ENCODE measurements at regions not wholly inside any gene's neighbourhood (a gene's known extent, or its start where the extent isn't known, plus 50 kb on each side); places are given as distances from the start of the nearest gene placed in this dataset.

DNA sequence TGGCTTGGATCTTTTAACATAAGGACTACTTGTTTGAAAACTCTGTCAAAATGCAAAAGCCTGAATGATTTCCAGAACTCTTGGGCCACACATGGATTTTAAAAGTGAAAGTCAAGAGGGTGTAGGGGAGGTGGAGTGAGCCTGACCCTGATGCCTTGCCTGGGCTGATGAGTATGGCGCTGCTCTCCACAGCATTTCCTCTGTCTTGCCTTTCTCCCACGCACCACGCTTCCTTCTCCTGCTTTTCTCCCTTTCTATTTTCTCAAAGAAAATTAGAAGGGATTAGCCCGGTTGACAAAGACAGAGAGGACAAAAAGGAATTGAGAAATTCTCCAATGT lies 207.0 kb upstream of the CCDC68 start:
- DNase-seq = no peak

DNA sequence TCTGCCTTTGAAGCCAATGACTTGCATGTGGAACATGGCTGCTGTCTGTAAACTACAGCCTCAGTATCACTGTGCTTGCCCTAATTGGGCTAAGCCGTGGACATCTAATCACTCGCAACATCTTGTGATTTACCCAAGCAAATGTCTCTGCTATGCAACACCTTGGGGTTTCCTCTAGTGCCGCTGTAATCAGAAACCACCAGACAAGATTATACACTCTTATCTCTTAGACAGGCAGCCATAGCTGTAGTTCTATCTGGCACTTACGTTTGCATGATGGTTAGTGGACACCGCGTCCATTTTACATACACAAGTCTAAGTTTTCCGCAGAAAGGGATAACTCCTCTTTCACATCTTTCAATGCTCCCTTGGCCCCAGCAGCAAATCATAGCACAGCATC lies 204.3 kb upstream of the CCDC68 start:
- DNase-seq = no peak

DNA sequence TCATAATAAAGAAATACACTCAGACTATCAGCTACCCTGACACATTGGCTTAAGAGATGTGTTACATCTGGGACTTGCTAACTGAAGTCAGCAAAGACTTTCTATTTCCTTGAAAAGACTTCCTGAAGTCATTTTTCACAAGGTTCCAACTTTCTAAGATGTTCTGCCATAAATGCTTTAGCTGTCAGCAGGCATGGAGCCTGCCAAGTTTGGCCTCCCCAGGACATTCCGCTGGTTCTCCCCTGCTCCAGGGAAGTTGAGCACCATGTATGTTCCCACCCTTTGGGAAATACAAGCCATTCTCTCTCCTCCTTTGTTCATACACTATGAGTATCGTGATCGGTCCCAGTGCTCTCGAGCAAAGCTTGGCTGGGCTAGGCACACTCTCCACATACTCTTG lies 202.7 kb upstream of the CCDC68 start:
- DNase-seq = no peak

DNA sequence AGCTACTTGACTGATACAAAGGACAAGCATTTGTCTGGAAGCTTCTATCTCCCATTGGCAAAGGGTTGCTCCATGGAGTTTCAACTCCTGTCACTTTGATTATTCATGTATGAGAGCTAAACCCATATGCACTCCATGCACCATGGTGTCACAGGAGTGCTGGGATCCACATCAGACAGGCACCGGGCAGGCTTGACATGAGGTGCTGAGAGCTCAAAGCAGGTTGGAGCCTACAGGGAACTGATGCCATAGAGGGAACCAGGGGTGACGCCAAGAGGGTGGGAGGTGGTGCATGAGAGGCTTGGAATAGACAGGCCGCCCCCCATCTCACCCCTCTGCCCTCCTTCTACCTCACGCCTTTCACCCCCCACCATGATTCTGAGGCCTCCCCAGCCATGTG lies 199.8 kb upstream of the CCDC68 start:
- DNase-seq = no peak

DNA sequence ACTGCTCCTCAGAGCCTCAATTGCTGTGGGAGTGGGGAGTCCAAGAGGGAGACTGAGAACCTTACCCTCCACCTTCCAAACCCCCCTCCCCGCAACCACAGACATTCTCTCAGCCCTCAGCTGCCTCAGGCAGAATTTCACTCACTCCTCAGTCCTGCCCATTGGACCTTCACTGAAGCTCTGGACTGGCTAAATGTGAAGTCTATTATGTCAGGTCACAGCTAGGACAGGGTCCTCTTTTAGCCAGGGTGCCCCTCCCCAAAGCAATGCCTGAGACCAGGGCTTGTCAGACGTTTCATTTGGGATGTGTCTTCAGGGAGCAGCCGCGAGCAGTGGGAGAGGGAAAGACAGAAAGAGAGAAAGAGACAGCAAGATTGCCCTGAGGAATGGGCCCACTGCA lies 199.3 kb upstream of the CCDC68 start:
- peak; percentile 59 for DNase-seq

DNA sequence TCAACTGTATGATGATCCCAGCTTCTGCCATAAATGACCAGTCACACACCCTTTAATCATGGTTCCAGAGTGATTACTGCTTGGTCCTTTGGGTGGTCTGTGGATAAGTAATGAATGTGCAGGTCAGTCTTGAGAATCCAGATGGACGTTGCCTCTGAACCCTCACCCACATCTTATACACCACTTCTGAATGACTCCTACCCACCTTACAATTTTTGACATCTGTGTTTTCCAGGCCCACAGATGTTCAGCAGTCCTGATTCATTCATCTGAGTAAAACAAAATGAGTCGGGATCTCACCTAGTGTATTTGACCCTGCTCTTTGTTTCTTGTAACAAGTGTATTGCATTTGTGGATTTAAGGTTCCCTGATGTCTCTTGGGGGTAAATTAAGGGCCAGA lies 194.1 kb upstream of the CCDC68 start:
- no peak for DNase-seq

DNA sequence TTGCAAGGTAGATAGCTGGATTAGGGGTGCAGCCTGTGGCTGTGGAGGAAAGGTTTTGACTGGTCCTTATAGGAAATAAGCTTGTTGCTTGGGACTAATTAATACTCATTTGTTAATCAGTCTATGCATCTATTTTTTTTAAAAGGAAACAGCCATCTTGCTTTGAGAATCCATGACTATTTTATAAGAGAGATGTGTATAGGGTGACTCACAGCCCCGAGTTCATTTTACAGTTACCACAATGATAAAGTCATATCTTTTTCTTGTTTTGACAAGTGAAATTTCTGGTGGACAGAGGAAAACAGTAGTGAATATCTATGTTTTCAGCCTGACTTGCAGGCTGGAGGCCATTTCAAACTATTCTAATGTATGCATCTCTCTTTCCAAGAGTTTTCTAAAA lies 193.5 kb upstream of the CCDC68 start:
- no peak for DNase-seq

DNA sequence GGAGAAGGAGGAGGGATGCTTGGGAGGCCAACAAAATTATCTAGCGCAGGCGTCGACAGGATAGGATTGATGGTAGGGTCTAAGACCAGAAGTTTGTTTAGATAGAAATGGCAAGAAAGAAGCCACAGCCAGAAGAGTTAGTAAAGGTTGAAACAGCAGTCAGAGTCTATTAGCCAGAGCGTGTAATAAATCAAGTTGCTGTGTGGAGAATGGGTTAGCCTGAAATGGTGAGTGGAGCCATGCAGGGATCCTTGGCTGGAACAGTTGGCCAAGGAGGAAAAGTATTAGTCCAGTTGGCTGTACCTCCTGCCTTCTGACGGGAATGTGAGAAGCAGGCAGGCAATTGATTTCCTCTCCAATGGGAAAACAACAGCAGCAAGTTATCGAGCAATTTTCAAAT lies 190.7 kb upstream of the CCDC68 start:
- no peak for DNase-seq

DNA sequence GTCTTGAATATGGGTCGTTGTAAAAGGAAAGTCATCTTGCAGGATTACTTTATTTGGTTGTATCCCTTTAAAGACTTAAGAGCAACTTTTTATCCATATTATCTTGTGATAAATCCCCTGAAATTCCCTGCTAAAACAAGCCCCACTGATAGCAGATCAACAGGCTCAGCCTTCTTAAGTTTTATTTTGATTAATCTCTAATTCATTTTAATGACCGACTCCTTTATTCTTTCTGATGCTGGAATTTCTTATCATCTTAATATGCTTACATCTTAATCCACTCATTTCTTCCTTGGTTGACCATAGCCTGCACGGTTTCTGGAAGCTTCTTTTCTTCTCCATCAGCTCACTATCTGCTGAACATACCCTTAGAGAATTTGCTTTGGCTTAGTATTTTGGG lies 188.5 kb upstream of the CCDC68 start:
- no peak for DNase-seq

DNA sequence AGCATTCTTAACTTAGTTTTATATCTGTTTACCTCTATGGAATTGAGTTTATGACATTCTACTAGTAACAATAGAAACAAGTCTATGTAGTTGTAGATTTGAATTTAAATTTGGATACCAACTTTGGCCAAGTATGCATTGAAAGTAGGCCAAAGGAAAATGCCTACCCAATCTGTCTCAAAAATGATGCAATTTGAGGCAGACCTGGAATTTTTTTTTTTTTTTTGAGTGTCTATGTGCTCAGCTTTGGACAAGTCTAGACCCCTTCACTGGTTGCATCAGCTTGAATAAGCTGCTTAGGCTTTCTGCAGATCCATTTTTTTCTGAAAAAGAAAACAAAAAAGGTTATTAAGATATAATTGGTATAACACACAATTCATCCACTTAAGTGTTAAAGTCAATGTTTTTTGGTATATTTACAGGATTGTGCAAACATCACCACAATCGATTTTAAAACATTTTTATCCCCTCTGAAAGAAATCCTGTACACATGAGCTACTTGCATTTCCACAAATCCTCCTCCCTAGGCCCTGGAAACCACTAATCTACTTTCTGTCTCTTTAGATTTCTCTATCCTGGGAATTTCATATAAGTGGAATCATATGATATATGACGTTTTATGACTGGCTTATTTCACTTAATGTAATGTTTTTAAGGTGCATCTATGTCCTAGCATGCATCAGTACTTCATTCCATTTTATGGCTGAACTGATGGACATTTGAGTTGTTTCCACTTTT lies 185.1 kb upstream of the CCDC68 start:
- no peak for DNase-seq

DNA sequence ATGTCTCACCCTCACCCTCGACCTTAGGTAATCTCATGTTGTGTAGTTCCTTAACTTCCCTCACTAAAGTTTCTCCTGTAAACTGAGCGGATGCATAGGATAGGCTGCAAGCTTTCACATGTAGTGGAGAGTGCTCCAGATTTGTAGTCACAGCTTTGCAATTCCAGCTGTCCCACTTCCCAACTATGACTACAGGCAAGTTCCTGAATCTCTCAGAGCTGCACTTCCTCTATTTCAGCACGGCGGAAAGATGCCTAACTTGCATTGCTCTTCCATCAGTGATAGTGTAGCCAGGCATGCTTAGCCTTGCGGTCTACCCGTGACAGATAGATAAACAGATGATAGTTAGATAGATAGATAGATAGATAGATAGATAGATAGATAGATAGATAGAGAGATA lies 183.1 kb upstream of the CCDC68 start:
- no peak for DNase-seq

DNA sequence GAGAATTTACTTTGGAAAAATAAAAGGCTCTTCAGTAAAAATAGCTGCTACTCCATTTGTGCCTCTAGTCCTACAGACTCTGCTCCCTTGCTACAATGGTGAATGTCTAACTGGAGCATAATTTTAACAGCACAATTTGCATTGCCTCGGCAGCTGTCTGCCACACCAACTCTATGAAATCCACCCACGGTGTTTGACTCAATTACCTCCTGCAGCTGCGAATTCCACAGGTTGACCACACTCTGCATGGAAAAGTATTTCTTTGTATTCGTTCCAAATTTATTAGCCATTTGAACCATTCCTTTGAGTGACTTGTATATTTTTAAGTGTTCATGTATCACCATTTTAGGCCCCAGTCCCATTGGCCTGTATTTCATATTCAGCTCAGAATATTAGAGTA lies 182.1 kb upstream of the CCDC68 start:
- no peak for DNase-seq

DNA sequence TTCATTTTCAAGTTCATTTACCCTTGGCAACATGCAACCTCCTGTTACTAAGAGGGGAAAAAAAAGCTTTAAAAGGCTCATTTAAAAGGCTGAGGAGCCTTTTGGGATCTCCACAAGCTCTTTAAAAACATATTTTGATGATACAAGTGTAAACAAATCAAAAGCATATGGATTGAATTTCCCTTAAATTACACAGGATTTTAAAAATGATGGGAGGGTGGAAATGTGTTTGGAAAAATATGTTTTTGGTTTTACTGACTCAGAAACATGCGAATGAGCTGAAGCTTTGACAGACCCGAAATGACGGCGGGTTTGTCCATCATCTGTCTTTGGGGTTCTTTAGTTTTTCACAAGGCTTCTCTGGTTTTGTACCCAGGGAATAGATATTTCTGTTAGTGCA lies 180.6 kb upstream of the CCDC68 start:
- DNase-seq = no peak

DNA sequence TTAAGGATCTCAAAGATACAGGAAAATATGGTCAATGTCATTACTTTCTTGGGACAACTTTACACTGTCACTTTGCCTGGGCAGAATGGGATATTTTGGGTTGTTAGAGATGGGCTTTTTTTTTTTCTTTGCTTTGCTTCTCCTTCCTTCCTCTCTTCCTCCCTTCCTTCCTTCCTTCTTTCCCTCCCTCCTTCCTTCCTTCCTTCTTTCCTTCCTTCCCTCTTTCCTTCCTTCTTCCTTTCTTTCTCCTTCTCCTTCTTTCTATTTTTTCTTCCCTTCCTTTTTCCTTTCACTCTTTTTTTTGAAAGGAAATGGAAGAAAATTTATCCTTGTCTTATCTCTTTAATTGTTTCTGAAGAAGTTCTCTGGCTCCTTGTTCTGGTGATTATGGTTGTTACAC lies 180.0 kb upstream of the CCDC68 start:
- DNase-seq = no peak

DNA sequence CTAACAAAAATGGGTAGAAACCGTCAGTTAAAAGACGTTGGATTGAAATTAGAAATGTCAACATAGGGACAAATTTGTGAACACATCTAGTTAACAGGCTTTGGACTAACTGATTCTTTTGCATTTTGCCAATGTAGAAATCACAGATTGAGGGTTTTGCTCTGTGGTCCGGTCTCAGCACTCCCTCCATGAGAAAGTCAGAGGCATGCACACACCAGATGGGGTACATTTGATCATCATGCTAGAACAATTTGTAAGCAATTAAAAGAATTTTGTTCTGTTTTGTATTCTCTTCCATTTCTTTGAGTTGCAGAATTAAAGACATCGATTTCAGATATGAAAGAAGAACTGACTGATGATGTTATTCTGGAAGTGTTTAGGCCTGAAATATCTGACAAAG lies 179.1 kb upstream of the CCDC68 start:
- no peak for DNase-seq

DNA sequence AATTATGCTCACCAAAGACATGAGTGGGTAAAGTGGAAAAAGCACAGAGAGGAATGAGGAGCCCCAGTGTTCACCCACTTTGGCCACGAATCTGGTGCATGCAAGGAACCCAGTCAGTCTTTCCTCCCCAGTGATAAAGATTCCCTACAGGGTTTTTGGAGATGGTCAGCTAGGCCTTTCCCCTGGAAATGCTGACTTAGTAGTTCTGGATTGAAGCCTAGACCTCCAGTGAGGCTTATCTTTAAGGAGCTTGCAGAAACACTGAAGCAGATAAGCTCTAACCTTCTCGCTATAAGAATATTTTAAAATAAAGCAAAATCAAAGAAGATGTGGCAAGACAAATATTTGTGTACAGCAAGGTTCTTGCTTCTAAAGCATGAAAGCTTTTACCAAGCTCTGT lies 178.3 kb upstream of the CCDC68 start:
- DNase-seq = no peak

DNA sequence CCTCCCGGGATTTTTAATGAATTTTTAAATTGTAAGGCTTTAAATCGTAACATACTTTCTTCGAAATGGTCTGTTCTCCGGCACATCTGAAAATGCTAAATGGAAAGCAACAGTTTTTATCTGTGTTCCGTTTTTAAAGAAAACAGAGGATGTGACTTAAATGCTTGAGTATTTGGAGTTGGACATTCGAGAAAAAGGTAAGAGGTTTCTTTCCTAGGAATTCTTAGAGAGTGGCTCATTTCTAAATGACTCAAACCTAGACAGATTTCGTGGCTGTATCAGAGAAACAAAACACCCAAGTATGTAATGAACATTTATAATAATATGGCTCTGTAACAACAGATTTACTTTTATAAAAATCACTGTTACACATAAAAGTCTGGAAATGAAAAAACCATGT lies 177.6 kb upstream of the CCDC68 start:
- no peak for DNase-seq

DNA sequence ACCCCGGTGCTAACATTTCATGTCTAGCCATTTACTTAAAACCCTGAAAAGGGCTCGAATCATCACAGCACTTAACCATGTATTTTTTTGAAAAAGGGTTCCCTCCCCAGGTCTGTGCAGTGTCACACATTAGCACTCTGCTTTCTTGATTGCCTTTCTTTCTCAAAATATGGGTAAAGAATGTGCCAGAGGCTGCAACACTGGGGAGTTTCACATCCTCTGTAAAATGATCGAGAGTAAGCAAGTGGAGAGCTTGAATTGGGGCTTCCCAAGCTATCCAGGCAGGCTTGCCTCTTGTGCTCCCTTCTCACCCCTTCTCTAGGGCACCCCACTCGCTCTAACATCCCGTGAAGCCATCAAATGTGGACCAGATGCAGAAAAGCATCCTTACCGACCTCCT lies 177.0 kb upstream of the CCDC68 start:
- DNase-seq = no peak

DNA sequence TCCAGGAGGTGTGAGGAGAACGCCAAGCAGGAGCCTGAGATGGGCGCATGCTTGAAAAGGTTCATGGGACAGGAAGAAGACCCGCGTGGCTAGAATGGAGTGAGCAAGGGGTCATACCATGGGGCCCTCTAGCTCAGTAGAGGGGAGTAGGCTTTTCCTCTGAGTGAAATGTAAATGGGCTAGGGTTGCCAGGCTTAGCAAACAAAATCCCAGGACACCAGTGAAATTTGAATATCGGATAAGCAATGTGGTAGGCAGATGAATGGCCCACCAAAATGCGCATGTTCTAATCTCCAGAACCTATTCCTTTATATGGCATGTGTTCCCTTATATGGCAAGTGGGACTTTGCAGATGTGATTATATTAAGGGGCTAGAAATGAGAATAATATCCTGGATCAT lies 174.1 kb upstream of the CCDC68 start:
- no peak for DNase-seq

DNA sequence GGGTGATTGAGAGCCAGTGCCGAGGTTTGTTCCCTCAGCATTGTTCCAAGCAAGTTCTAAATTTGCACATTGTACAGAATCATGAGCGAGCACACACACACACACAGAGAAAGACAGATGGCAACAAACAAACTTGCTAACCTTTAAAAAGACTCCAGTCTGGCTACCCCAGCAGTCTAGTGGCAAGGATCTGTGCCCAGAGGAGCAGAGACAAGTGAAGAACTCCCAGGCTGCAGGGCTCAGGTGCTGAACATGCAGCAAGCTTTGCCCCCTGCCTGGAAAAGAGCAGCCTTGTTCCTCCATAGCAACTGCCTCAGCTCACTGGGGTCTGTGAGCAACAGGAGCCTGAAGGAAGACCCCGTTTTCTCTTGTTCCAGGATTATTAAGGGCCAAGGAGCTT lies 169.2 kb upstream of the CCDC68 start:
- no peak for DNase-seq

DNA sequence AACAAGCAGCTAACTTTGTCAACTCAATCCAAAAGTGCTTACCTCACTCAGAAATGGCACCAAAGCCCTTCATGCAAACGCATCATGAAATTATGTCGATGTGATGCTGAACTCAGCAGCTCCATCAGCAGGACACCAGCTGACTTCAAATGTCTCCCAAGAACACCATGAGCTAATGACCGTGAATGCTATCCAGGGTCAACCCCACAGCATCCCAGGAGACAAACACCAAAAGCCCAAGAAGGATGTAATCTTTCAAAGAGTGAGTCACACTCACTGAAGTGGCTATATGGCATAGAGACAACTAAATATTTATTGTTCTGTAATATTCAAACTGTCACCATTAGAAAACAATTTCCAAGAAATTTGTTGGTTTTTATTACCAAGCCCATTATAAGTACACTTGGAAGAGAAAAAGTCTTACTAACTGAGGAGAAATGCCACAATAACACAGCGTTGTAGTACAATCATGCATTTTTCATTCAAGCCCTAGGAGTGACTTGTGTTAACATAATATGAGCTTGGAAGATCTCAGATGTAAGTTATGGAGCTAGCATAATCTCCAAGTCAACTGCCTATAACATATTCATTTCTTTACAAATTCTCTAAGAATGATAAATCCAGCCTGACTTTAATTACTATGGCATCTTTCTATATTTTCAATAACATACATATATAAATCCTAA lies 165.0 kb upstream of the CCDC68 start:
- DNase-seq = no peak

DNA sequence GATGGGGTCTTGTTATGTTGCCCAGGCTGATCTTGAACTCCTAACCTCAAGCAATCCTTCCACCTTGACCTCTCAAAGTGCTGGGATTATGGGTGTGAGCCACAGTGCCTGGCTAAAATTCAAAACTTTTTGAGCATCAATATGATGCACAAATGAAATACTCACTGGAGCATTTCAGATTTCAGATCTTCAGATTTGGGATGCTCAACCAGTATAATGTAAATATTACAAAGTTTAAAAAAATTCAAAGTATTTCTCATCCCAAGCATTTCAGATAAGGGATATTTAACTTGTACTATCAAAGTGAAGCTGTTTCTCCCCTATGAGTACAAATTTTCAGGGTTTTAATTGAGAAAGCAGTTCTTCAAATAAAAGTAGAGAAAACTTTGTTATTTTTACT lies 164.1 kb upstream of the CCDC68 start:
- DNase-seq = no peak

DNA sequence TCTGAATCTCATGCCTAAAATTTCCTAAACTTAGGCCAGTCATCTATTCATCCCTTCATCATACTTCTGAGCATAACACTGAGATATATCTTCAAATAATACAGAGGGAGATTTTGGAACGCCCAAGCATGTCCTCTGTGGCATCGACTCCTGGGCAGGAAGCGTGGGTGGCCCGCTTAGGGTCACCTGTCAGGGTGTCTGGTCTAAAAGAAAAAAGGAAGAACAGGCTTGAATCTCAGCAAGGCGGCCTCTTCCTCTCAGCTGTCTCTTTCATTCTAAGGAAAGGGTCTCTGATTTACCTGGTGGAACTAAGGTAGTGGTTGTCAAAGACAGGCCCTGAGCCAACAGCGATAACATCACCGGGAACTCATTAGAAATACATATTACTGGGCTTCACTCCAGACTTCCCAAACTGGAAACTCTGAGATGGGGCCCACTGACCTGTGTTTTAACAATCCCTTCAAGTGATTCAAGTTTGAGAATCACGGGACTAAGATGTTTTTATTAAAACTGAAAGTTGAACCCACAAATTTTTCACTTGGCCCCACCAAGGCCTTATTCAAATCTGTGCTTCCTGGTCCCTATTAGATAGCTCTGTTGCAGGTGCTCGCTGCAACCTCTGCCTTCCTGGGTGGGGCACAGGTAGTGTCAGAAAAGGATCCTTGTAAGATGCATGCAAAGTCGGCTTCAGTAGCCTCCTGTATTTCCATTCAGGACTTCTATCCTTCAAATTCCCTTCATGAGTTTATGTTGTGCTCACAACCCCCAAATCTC lies 162.3 kb upstream of the CCDC68 start:
- DNase-seq = no peak

DNA sequence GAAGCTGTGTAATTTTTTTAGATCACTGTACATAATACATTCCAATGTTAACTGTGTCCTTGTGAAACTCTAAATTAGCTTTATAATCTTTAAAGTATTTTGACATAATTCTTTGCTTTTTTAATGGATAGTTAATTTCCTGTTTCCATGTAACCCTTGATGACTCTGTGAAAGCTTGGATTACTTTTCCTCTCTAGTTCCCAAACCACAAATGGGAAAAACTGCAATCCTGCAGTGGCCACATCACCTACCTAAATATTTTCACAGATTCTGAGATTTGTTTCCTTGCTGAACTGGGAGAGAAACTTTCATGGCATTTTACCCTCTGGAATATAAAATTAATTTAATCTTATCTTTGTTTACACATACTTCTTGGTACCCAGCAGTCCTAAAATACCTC lies 161.6 kb upstream of the CCDC68 start:
- no peak for DNase-seq
